ENCODE measurements at regions not wholly inside any gene's neighbourhood (a gene's known extent, or its start where the extent isn't known, plus 50 kb on each side); places are given as distances from the start of the nearest gene placed in this dataset.

DNA sequence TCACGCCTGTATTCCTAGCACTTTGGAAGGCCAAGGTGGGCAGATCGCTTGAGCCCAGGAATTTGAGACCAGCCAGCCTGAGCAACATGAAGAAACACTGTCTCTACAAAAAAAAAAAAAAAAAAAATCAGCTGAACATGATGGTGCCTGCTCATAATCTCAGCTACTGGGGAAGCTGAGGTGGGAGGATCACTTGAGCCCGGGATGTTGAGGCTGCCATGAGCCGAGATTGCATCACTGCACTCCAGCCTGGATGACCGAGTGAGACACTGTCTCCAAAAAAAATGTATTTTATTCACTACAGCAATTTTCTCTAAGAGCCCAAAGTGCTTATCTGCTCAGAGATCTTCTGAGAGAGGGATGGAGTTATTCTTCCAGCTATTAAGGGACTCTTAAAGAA, 215.8 kb upstream of the PPP3CA start:
- FAIRE-seq, result no peak

GRCh38 chr4:101556842-101557241, 209.5 kb upstream of the PPP3CA start:
- FAIRE-seq, result no peak

DNA sequence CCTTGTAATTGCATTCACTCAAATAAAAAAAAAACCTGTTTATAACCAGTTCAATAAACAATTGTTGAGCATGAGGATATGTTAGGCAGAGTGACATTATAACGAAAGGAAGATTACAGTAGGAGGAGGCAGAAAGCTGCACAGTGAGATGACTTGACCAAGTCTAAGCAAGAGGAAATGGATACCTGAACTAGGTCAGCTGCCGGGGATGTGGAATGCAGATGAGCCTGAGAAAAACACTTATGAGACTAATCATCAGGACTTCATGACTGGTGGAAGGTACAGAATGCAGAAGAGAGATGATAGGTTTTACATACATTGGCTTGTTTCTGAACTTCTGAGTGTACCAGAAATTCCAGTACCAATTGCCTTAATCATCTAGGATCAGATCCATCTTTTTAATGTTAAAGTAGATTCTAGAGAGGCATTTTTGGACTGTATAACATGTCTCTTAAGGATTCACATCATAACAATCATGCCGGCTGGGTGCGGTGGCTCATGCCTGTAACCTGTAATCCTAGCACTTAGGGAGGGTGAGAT, 208.1 kb upstream of the PPP3CA start:
- FAIRE-seq, result no peak

- no peak for FAIRE-seq
These were observed 193.0 kb upstream of the PPP3CA start for GRCh38 chr4:101540336-101540735.

- no peak for FAIRE-seq
These were observed 181.2 kb upstream of the PPP3CA start for GRCh38 chr4:101528526-101528925.

GRCh38 chr4:101527188-101527587, 179.9 kb upstream of the PPP3CA start:
- FAIRE-seq, result no peak

DNA sequence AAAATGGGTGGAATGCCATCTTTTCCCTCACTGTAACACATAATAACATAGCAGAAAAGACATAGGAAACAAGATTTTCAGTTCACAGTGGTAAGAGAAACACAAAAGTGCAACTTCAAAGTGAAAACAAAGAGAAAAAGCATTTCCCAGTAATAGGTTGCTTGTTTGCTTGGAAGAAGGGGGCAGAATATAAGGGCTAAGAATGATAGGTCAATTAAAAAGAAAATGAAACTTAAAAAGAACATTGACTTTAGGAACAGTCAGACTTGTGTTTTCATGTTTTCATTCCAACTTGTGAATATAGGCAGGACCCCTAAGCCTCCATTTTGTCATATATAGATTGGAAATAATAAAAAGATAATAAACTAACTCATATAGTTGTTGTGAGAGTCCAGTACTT, 168.2 kb upstream of the PPP3CA start:
- FAIRE-seq, result no peak

- FAIRE-seq, result no peak
These were observed 167.8 kb upstream of the PPP3CA start for GRCh38 chr4:101515099-101515498.

DNA sequence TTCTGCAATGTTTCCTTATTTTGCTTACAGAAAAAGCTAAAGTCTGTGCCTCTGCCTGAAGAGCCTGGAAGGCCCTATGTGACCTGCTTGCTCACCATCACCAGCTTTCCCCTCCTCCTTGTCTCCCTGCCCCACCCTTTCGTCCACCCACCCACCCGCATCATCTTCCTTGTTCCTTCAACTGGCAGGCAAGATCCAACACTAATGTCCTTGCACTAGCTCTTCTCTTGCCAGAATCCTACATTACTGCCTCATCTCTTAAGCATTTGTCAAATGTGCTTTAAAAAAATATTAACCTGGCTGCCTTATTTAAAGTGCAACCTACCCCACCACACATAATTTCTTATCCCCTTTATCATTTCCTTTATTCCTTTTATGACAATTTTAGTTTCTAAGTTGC, 165.1 kb upstream of the PPP3CA start:
- no peak for FAIRE-seq

DNA sequence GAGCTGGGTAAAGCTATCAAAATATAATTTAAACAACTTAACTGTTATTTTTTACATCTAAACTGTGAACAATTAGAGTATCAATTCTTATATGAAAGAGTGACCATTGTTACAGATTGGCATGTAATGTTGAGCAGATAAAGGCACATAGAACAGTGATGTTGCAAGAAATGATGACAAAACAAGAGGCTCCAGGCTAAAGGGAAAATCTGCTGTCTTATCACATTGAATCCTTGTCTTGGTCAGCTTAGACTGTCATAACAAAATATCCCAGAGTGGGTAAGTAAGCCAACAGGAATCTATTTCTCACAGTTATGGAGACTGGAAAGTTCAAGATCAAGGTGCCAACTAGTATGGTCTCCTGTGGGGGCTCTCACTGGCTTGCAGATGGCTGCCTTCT, 154.1 kb upstream of the PPP3CA start:
- no peak for FAIRE-seq

- no peak for FAIRE-seq
These were observed 153.4 kb upstream of the PPP3CA start for GRCh38 chr4:101500742-101501141.

- FAIRE-seq, result no peak
These were observed 127.9 kb upstream of the PPP3CA start for GRCh38 chr4:101475246-101475645.

DNA sequence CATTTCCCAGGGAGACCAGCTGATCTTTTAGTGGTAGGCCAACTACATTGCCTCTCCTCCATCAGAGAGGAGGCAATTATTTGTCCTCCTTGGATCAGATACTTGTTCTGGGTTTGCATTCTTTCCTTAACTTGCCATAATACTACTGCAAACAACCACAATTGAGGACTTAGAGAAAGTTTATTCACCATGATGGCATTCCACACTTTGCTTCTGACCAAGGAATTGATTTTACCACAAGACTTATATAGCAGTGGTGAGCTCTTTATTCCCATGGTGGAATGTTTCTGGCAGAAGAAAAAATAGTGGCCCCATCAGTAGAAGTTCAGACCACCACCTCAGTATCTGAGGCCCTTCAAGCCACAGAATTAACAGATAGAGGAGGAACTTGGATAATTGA, 123.9 kb upstream of the PPP3CA start:
- no peak for FAIRE-seq

DNA sequence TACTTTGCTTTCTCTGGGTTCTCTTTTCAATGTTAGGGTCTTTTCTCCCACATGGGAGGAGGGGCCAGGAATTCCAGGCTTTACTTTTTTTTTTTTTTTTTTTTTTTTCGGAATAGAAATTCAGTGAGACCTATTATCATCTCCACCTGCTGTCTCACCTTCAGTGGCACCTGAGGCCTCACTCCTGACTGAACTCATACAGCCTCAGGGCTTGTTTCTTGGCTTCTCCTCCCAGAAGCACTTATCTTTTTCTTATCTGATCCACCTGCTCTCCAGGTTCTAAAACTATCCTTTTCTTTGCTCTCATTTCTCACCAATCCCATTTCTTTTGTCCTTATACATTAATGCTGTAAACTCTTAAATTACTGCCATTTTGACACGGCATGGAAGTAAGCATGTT, 117.3 kb upstream of the PPP3CA start:
- no peak for FAIRE-seq

- FAIRE-seq, result no peak
These were observed 111.6 kb upstream of the PPP3CA start for GRCh38 chr4:101458914-101459313.

GRCh38 chr4:101458473-101458872, 111.1 kb upstream of the PPP3CA start:
- no peak for FAIRE-seq

GRCh38 chr4:101451086-101451485, 103.8 kb upstream of the PPP3CA start:
- no peak for FAIRE-seq

DNA sequence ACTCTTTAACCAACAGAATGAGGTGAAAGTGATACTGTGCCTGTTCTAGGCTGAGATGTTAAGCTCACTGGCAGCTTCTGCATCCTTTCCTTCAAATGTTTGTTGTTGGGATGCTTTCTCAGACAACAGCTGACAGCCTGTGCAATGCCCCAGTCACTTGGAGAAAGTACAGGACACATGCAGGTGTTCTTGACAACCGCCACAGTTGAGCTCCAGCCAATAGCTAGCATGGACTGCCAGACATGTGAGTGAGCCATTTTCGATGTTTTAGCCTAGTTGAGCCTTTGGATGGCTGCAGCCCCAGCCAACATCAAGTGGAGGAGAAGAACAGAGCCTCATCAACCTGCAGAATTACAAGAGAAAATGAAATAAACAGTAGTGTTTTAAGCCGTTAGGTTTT, 94.1 kb upstream of the PPP3CA start:
- no peak for FAIRE-seq

DNA sequence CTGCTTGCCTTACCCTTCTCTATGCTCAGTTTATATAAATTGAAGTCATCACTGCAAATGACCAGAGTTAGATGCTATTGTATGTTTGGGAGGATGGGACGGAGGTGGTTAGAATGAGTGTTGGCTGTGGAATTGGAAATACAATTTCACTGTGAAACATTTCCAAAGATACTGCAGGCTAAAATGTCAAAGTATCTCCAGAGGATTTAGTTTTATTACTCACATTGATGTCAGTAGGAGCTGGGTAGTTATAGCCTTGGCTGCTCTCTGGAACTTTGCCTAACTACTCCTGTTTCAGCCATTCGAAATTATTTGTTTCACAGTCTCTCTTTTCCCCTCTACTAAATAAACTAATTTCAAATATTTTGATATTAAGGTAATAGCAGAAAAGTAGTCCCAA, 92.6 kb upstream of the PPP3CA start:
- FAIRE-seq, result no peak

DNA sequence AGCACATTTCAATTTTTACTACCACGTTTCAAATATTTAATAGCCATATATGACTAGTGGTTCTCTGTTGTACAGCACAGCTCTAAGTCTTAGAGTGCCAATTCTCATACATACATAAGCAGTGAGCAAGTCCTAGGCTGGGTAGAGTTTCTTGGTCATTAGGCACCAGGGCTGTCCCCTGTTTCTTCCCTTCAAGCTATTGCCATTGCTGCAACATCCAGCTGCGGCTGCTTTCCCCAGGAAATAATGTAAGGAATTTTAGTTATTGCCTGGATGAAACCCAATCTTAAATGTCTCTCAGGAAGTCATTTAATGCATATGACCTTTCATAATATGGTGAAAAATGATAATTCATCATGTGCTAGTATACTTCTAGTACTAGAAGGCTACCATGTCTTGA, 74.1 kb upstream of the PPP3CA start:
- FAIRE-seq, result no peak

GRCh38 chr4:101420661-101421060, 73.3 kb upstream of the PPP3CA start:
- FAIRE-seq, result no peak

DNA sequence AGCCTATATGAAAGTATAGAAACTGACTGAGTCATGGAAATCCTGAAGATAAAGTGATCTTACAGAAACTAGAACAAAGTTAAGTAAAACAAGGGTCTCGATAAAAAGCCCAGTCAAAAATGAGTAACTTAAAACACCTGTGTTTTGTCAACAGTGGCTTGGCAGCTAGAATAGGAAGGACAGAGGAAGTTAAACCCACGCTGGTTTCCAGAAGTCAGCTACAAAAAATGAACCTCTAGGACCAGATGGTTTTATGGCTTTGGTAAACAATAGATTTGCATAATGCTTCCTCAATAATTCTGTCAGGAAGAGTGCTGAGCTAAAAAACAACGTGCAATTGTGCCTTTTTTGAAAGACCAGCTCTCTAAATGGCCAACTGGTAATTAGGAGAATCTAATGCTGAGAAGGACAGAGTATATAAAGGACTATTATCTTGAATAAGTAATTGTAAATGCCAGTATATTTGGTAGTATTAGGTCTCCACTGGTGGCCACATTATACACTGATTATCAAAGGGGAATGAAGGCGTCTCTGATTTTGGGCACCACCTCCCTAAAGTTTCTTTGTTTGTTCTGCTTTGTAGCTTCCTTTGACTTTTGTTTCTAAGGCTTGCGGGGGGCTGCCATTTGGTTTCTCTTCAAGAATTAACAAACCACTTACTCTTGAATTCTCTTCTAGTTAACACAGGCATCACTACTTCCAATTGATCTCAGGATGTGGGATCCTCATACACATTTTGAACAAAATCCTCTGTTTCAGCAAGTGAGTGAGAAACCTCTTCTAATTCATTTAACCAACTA, 72.2 kb upstream of the PPP3CA start:
- peak; percentile 55 for FAIRE-seq

DNA sequence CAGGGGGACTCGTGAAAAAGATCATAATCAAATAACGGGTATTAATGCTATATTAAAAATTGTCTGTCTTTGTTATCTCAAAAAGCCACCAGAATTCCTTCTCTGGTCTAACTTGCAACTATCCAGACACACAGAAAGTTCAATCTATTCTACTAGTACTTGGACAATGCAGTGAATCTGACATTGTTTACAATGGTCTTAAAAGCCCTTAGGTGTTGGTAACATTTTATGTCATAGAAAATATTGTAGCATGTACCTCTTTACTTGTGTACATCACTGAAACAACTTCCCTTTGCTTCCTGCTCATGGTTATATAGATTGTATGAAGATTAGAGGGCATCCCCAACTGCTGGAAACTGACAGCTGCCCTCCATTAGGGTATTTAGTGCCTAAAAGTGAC, 71.1 kb upstream of the PPP3CA start:
- FAIRE-seq, result no peak

- FAIRE-seq, result no peak
These were observed 70.7 kb upstream of the PPP3CA start for GRCh38 chr4:101418055-101418454.

- FAIRE-seq, result no peak
These were observed 69.7 kb upstream of the PPP3CA start for GRCh38 chr4:101417046-101417445.

Measured in colon (tissue), 2 donors.